ENCODE measurements at regions not wholly inside any gene's neighbourhood (a gene's known extent, or its start where the extent isn't known, plus 50 kb on each side); places are given as distances from the start of the nearest gene placed in this dataset.

GRCh38 chr3:28080716-28081115, 160.7 kb upstream of the CMC1 start:
- DNase-seq (ENCODE audit: low read depth in 2 of 3, low spot score in 2 of 3) = no peak

- DNase-seq (ENCODE audit: low read depth in 2 of 3, low spot score in 2 of 3) = no peak
Observed at GRCh38 chr3:28081533-28081947, 159.9 kb upstream of the CMC1 start.

GRCh38 chr3:28087591-28087990, 153.8 kb upstream of the CMC1 start:
- no peak for DNase-seq (ENCODE audit: low read depth in 2 of 3, low spot score in 2 of 3)

GRCh38 chr3:28088811-28089526, 152.4 kb upstream of the CMC1 start:
- DNase-seq (ENCODE audit: low read depth in 2 of 3, low spot score in 2 of 3) = no peak

- no peak for DNase-seq (ENCODE audit: low read depth in 2 of 3, low spot score in 2 of 3)
Observed at GRCh38 chr3:28089527-28089897, 151.9 kb upstream of the CMC1 start.

- no peak for DNase-seq (ENCODE audit: low read depth in 2 of 3, low spot score in 2 of 3)
Observed at GRCh38 chr3:28099296-28099695, 142.1 kb upstream of the CMC1 start.

- DNase-seq (ENCODE audit: low read depth in 2 of 3, low spot score in 2 of 3) = no peak
Observed at GRCh38 chr3:28101705-28102104, 139.7 kb upstream of the CMC1 start.

GRCh38 chr3:28103861-28104260, 137.6 kb upstream of the CMC1 start:
- no peak for DNase-seq (ENCODE audit: low read depth in 2 of 3, low spot score in 2 of 3)

GRCh38 chr3:28104896-28105534, 136.4 kb upstream of the CMC1 start:
- DNase-seq (ENCODE audit: low read depth in 2 of 3, low spot score in 2 of 3) = no peak

GRCh38 chr3:28109829-28110228, 131.6 kb upstream of the CMC1 start:
- no peak for DNase-seq (ENCODE audit: low read depth in 2 of 3, low spot score in 2 of 3)

- DNase-seq (ENCODE audit: low read depth in 2 of 3, low spot score in 2 of 3) = no peak
Observed at GRCh38 chr3:28110869-28111268, 130.6 kb upstream of the CMC1 start.

- DNase-seq (ENCODE audit: low read depth in 2 of 3, low spot score in 2 of 3) = no peak
Observed at GRCh38 chr3:28114893-28115292, 126.5 kb upstream of the CMC1 start.

GRCh38 chr3:28115316-28115715, 126.1 kb upstream of the CMC1 start:
- DNase-seq (ENCODE audit: low read depth in 2 of 3, low spot score in 2 of 3) = no peak

GRCh38 chr3:28117598-28117997, 123.8 kb upstream of the CMC1 start:
- DNase-seq (ENCODE audit: low read depth in 2 of 3, low spot score in 2 of 3) = no peak

GRCh38 chr3:28118087-28118486, 123.3 kb upstream of the CMC1 start:
- DNase-seq (ENCODE audit: low read depth in 2 of 3, low spot score in 2 of 3) = no peak

GRCh38 chr3:28122227-28122626, 119.2 kb upstream of the CMC1 start:
- no peak for DNase-seq (ENCODE audit: low read depth in 2 of 3, low spot score in 2 of 3)

GRCh38 chr3:28124882-28125281, 116.5 kb upstream of the CMC1 start:
- DNase-seq (ENCODE audit: low read depth in 2 of 3, low spot score in 2 of 3) = no peak

- no peak for DNase-seq (ENCODE audit: low read depth in 2 of 3, low spot score in 2 of 3)
Observed at GRCh38 chr3:28125342-28125741, 116.1 kb upstream of the CMC1 start.

GRCh38 chr3:28130836-28131235, 110.6 kb upstream of the CMC1 start:
- no peak for DNase-seq (ENCODE audit: low read depth in 2 of 3, low spot score in 2 of 3)

GRCh38 chr3:28132941-28133340, 108.5 kb upstream of the CMC1 start:
- DNase-seq (ENCODE audit: low read depth in 2 of 3, low spot score in 2 of 3) = no peak

- DNase-seq (ENCODE audit: low read depth in 2 of 3, low spot score in 2 of 3) = no peak
Observed at GRCh38 chr3:28134198-28134597, 107.2 kb upstream of the CMC1 start.

- DNase-seq (ENCODE audit: low read depth in 2 of 3, low spot score in 2 of 3) = no peak
Observed at GRCh38 chr3:28134792-28135375, 106.5 kb upstream of the CMC1 start.

Measured in hematopoietic multipotent progenitor cell (in vitro differentiated cells).